Fibroblast of pulmonary artery (primary cell): ENCODE measurements at regions not wholly inside any gene's neighbourhood (a gene's known extent, or its start where the extent isn't known, plus 50 kb on each side); places are given as distances from the start of the nearest gene placed in this dataset.

ENCODE experiments used
- DNase-seq: peaks from one replicate; pipeline ENCODE4 v3.0.0-alpha.2; 2010; ENCODE audit warnings: low read depth
- H3K4me3 ChIP-seq: replicated peaks from 2 replicates; pipeline ENCODE4 v1.5.1; 2011; ENCODE audit warnings: low read depth, mild to moderate bottlenecking, control low read depth, low read length, moderate library complexity
- TF ChIP-seq, protein P1 (sequence below): IDR thresholded peaks from 2 replicates; pipeline ENCODE4 v1.5.1; 2011; ENCODE audit warnings: mild to moderate bottlenecking, control low read depth, low read length, inconsistent platforms; ENCODE audit errors: missing control alignments

DNA sequence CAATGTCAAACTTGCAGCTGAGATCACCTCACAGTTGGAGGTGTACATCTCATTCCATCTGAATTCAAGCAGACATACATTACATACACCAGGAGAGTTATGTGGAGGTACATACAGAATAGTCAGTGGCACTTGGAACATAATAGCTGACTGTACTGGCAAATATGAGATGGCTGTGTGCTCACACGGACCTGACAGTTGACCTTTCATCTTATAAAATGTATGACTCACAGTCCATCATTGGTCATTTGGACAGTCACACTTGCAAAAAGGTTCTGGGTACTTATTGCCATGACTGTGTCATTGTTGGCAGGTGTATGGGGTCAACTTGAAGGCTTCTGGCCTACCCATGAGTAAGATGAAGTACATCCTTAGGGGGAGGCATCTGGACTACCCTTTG, 88.6 kb upstream of the WDR1 start:
- H3K4me3 ChIP-seq = no peak overlapping the region
- DNase-seq = no peak
- TF ChIP-seq, protein P1, sequence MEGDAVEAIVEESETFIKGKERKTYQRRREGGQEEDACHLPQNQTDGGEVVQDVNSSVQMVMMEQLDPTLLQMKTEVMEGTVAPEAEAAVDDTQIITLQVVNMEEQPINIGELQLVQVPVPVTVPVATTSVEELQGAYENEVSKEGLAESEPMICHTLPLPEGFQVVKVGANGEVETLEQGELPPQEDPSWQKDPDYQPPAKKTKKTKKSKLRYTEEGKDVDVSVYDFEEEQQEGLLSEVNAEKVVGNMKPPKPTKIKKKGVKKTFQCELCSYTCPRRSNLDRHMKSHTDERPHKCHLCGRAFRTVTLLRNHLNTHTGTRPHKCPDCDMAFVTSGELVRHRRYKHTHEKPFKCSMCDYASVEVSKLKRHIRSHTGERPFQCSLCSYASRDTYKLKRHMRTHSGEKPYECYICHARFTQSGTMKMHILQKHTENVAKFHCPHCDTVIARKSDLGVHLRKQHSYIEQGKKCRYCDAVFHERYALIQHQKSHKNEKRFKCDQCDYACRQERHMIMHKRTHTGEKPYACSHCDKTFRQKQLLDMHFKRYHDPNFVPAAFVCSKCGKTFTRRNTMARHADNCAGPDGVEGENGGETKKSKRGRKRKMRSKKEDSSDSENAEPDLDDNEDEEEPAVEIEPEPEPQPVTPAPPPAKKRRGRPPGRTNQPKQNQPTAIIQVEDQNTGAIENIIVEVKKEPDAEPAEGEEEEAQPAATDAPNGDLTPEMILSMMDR = no peak

DNA sequence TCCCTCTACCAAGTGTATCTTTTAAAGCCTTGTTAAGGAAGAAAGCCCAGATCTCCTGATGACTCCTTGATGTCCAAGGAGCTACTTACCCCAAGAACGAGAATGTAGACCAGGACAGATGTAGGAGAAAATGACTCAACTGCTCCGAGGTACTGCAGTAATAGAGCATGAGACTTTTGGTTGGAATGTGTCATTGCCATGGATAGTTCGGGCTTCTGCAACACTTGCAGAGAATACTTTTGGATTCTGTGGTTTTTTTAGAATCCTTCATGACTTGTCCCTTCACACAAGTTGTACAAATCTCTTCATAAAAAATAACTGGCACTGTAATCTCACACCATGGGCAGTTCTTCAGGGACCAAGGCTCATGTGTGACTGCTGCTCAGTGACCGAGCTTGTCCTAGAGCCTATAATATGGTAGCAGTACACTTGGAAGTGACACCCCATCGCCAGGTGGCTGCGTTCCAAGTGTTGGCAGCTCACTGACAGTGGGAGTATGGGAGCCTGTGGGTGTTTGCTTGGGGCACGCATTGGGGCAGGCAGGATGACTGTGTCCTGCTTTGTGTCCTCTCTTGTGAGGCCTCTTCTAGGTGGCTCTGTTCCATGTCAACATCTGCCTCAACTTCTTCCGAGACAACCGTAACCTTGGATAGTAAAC, 87.9 kb upstream of the WDR1 start:
- peak; percentile 33 for DNase-seq
- TF ChIP-seq, protein P1 = no peak
- no peak overlapping the region for H3K4me3 ChIP-seq

DNA sequence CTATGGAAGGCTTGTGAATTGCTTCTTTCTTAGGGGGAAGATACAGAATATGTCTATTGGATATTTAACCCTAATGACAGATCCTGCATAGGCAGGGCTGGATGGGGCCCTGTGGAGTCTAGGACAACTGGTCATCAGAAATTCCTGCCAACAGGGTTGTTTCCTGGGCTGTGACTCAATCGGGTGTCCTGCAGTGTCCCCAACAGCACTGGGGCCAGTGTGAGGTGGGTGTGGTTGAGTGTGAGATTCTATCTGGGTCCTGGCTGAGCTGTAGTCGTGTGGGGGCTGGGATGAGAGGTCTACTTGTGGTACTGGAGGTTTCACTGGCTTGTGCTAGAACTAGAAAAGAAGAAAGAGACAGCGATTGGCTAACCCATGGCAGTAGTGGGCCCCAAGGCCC, 87.3 kb upstream of the WDR1 start:
- no peak for DNase-seq
- no peak overlapping the region for H3K4me3 ChIP-seq
- TF ChIP-seq, protein P1 = no peak

DNA sequence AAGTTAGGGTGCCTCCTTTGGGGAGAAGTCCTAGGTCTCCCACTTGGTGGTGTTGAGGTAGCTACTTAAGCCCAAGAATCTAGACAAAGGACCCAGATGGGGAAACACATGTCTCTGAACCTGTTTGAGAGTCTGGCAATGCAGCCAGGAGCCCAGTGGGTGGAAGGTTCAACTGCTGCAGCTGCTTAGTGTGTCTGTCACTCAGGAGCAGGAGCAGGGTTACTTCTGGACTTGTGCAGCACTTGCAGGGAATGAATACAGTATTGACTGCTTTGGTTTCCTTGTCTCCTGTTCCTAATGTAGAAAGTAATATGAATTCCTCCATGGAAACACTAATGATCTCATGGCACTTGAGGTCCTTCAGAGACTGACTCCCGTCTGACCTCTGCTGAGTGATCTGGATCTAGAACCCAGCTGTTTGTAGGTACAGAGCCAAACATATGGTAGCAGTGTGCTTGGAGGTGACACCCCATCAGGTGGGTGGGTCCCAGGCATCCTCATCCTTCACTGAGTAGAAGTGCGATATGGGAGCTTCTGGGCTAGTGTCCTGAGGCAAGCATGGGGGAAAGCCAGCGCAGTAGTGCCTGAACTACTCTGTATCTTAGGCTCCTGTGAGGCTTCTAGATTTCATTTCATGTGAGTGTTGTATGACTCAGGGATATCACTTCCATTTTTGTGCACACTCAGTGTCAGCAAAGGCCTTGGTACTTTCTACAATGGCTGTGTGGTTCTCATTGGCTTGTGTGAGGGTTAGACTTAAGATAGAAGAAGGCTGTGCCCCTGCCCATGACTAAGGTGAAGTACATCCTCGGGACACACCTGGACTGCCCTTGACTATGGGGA, 85.0 kb upstream of the WDR1 start:
- DNase-seq = no peak
- H3K4me3 ChIP-seq = no peak overlapping the region
- TF ChIP-seq, protein P1 = no peak

DNA sequence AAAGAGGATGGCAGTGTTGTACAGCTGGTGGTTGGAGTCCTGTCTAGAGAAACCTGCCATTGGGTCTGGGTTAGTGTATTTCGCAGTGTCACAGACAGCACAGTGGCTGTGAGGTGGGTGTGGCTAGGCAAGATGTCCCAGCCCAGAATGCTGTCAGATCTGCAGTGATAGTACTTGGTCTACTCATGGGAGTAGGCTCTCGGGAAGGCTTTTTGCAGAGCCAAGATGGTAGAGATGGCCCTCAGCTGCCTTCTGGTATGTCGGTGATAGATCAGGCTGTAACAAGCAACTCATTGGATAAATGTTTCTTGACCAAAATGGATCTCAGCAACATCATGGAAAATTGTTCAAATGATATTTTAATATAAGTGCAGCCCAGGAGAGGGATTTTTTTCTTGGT, 84.3 kb upstream of the WDR1 start:
- no peak overlapping the region for H3K4me3 ChIP-seq
- TF ChIP-seq, protein P1 = no peak
- no peak for DNase-seq

DNA sequence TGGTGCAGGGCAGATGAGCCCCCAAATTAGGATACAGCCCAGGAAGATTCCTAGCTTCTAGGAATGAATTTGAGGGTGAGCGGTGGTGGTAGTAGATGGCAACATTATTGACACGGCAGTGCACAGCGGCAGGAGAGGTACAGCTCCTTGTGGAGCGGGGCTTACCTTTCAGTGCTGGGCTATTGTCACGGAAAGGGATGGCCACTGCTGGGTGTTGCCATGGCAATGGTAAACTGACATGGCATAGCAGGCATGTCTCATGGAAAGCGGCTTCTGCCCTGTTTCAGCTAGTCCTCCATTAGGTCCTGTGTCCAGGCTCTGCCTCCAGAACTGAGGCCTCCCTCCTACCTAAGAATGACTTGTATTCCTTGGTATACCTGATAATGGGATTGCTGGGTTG, 81.8 kb upstream of the WDR1 start:
- TF ChIP-seq, protein P1 = no peak
- DNase-seq = no peak
- H3K4me3 ChIP-seq = no peak overlapping the region
